Adrenal gland (tissue), 9 donors: ENCODE measurements at regions not wholly inside any gene's neighbourhood (a gene's known extent, or its start where the extent isn't known, plus 50 kb on each side); places are given as distances from the start of the nearest gene placed in this dataset.

Source experiments
- DNase-seq, 7 donors: peaks; one replicate each; pipeline ENCODE4 v3.0.0-alpha.2; 2019 to 2020
- H3K27ac ChIP-seq, 5 donors: fragments of 200-600 bp; sonication (generic) in 4 of 5; 1 replicate in 3 of 5; 2 replicates in 2 of 5; pipeline versions ENCODE4 v1.5.1 to v1.8.0; 2016 to 2020; ENCODE audit warnings: mild to moderate bottlenecking in 1 of 5
- H3K27me3 ChIP-seq: fragments of 200-600 bp; 2 replicates; pipeline ENCODE4 v1.8.0; 2021
- H3K36me3 ChIP-seq, 2 donors: fragments of 200-600 bp; replicated peaks in 1 of 2; 1 replicate in 1 of 2; 2 replicates in 1 of 2; pipeline versions ENCODE4 v1.5.1 to v1.8.0; 2018 to 2022
- H3K4me1 ChIP-seq, 2 donors: fragments of 200-600 bp; replicated peaks in 1 of 2; 1 replicate in 1 of 2; 2 replicates in 1 of 2; pipeline versions ENCODE4 v1.5.1 to v1.8.0; 2018 to 2021
- H3K4me3 ChIP-seq, 4 donors: fragments of 200-600 bp; sonication (generic) in 3 of 4; one replicate each; pipeline ENCODE4 v1.5.1; 2016 to 2018
- H3K9me3 ChIP-seq, 3 donors: fragments of 200-600 bp; sonication (generic) in 1 of 3; replicated peaks in 1 of 3; 1 replicate in 2 of 3; 2 replicates in 1 of 3; pipeline versions ENCODE4 v1.5.1 to v1.8.0; 2016 to 2021
- POLR2A ChIP-seq, 2 donors: fragments of 450-650 bp; IDR thresholded peaks; one replicate each; pipeline ENCODE4 v1.6.1; 2017; ENCODE audit warnings: antibody characterized with exemption in 2 of 2, mild to moderate bottlenecking in 2 of 2, moderate library complexity in 1 of 2
- WGBS, 4 donors: extraction: QIAGEN DNeasy Blood & Tissue Kit in 2 of 4; methylation state at CpG; one replicate each; pipeline versions ENCODE4 v1.1.5 to v1.1.7; 2013 to 2017; 5-methylcytosine and 5-hydroxymethylcytosine counted together
- intact Hi-C, 2 donors: fragments of 100-400 bp; cut with DNase I; formaldehyde crosslinking; loops; one replicate each; pipeline versions ENCODE4 v1.14.1 to v1.15.0; 2022 to 2023
- TF ChIP-seq, protein P1 (sequence below), 6 experiments: fragments of 450-650 bp in 4 of 6; fragments of 200-600 bp in 2 of 6; sonication (generic) in 1 of 6; IDR thresholded peaks; 1 replicate in 5 of 6; 2 replicates in 1 of 6; pipeline versions ENCODE4 v1.5.1 to v1.8.0; 2016 to 2021; ENCODE audit warnings: antibody characterized with exemption in 6 of 6, mild to moderate bottlenecking in 2 of 6, moderate library complexity in 1 of 6
- donor health status: healthy with polysubstance abuse.
- donor health status: Bipolar disorder and iron deficiency.
- donor health status: DM: yes; HTN: yes; CAD: no.
- donor health status: DM: no; HTN: no; CAD: no.
- donor health status: DM: no; HTN: no; CAD: no.

GRCh38 chr2:51220606-51221005, 188.7 kb upstream of the NRXN1 start:
- H3K36me3 ChIP-seq = no peaks in the 10 kb centered on the region
- TF ChIP-seq POLR2A (IDR thresholded peaks at IDR 0.05) = no peak
- TF ChIP-seq, protein P1, sequence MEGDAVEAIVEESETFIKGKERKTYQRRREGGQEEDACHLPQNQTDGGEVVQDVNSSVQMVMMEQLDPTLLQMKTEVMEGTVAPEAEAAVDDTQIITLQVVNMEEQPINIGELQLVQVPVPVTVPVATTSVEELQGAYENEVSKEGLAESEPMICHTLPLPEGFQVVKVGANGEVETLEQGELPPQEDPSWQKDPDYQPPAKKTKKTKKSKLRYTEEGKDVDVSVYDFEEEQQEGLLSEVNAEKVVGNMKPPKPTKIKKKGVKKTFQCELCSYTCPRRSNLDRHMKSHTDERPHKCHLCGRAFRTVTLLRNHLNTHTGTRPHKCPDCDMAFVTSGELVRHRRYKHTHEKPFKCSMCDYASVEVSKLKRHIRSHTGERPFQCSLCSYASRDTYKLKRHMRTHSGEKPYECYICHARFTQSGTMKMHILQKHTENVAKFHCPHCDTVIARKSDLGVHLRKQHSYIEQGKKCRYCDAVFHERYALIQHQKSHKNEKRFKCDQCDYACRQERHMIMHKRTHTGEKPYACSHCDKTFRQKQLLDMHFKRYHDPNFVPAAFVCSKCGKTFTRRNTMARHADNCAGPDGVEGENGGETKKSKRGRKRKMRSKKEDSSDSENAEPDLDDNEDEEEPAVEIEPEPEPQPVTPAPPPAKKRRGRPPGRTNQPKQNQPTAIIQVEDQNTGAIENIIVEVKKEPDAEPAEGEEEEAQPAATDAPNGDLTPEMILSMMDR (IDR thresholded peaks at IDR 0.05) = no peak
- DNase-seq = no peak
- no peak overlapping the region for H3K4me3 ChIP-seq
- no peaks in the 10 kb centered on the region for H3K4me1 ChIP-seq
- intact Hi-C loops = no loop called here
- no peaks in the 10 kb centered on the region for H3K27me3 ChIP-seq
- H3K9me3 ChIP-seq = no peaks in the 10 kb centered on the region
- no peak overlapping the region for H3K27ac ChIP-seq

GRCh38 chr2:51220080-51220479, 188.1 kb upstream of the NRXN1 start:
- Histone ChIP-seq H3K4me3 (no peak overlapping the region), H3K27me3 (no peaks in the 10 kb centered on the region), H3K9me3 (no peaks in the 10 kb centered on the region), H3K27ac (no peak overlapping the region), H3K36me3 (no peaks in the 10 kb centered on the region), H3K4me1 (no peaks in the 10 kb centered on the region)
- no peak for DNase-seq
- 61 to 76% (median 66%) methylated on average over 2 of the region's 2 CpGs for WGBS, 4 donors
- intact Hi-C loops = no loop called here
- no peak for TF ChIP-seq POLR2A (IDR thresholded peaks at IDR 0.05)
- TF ChIP-seq, protein P1 (IDR thresholded peaks at IDR 0.05) = no peak

- Histone ChIP-seq H3K36me3 (no peaks in the 10 kb centered on the region), H3K9me3 (no peaks in the 10 kb centered on the region), H3K4me1 (no peaks in the 10 kb centered on the region), H3K27ac (no peak overlapping the region), H3K27me3 (no peaks in the 10 kb centered on the region), H3K4me3 (no peak overlapping the region)
- no peak for TF ChIP-seq POLR2A (IDR thresholded peaks at IDR 0.05)
- TF ChIP-seq, protein P1 (IDR thresholded peaks at IDR 0.05) = no peak
- 47 to 58% (median 54%) methylated on average over 4 of the region's 4 CpGs for WGBS, 4 donors
- intact Hi-C loops = no loop called here
- DNase-seq = no peak
Observed at GRCh38 chr2:51219468-51219867, 187.5 kb upstream of the NRXN1 start.

DNA sequence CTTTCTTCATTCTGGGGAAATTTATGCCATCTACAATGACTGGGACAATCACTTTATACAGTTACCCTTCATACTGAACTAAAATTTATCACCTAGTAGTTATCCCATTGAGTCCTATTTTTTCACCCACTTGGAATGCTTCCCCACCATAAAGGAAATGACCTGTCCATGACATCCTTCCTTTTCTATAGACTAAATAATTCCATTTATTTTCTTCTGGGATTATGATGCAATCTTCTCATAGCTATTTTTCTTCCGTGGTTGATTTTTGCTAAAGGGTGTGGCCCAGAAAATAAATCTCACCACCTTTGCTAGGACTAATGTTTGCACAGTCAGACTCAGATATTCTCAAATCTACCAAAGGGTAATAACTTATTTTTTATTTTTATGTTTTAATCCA, 186.1 kb upstream of the NRXN1 start:
- intact Hi-C loops = no loop called here
- TF ChIP-seq, protein P1 (IDR thresholded peaks at IDR 0.05) = no peak
- TF ChIP-seq POLR2A (IDR thresholded peaks at IDR 0.05) = no peak
- WGBS, 4 donors = 51 to 76% (median 66%) methylated on average over 1 of the region's 1 CpG
- Histone ChIP-seq H3K4me1 (no peaks in the 10 kb centered on the region), H3K27ac (no peak overlapping the region), H3K36me3 (no peaks in the 10 kb centered on the region), H3K4me3 (no peak overlapping the region), H3K27me3 (no peaks in the 10 kb centered on the region), H3K9me3 (no peaks in the 10 kb centered on the region)
- DNase-seq = no peak
